ENCODE measurements at regions not wholly inside any gene's neighbourhood (a gene's known extent, or its start where the extent isn't known, plus 50 kb on each side); places are given as distances from the start of the nearest gene placed in this dataset.

DNA sequence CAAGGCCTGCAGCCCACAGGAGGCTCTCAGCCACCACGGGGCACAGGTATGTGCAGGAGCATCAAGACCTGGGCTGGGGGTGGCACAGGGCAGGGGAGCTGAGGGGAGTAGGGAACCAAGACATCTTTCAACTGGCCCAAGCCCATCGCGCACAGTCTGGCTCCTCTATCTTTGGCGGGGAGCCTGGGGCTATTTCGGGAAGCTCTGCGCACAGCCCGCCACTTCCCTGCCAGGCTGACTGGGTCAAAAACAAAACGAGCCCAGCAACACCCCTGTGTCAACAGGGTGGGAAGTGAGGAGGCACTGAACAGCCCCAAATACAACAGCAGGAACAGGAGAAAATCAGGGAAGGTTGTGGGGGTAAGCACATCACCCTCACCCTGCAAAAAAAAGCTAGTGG, 83.9 kb downstream of the ARL6IP4 start:
- TF ChIP-seq, protein P1, sequence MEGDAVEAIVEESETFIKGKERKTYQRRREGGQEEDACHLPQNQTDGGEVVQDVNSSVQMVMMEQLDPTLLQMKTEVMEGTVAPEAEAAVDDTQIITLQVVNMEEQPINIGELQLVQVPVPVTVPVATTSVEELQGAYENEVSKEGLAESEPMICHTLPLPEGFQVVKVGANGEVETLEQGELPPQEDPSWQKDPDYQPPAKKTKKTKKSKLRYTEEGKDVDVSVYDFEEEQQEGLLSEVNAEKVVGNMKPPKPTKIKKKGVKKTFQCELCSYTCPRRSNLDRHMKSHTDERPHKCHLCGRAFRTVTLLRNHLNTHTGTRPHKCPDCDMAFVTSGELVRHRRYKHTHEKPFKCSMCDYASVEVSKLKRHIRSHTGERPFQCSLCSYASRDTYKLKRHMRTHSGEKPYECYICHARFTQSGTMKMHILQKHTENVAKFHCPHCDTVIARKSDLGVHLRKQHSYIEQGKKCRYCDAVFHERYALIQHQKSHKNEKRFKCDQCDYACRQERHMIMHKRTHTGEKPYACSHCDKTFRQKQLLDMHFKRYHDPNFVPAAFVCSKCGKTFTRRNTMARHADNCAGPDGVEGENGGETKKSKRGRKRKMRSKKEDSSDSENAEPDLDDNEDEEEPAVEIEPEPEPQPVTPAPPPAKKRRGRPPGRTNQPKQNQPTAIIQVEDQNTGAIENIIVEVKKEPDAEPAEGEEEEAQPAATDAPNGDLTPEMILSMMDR (IDR thresholded peaks at IDR 0.05; ENCODE audit: poor library complexity, severe bottlenecking), result no peak
- TF ChIP-seq EP300 (conservative IDR thresholded peaks at IDR 0.05; ENCODE audit: poor library complexity, severe bottlenecking), result no peak
- no peak for TF ChIP-seq TAF1 (IDR thresholded peaks at IDR 0.05; ENCODE audit: low read depth)
- TF ChIP-seq RAD21 (conservative IDR thresholded peaks at IDR 0.05), result no peak
- TF ChIP-seq POLR2AphosphoS5 (IDR thresholded peaks at IDR 0.05), result no peak
- TF ChIP-seq EZH2 (IDR thresholded peaks at IDR 0.05; ENCODE audit: borderline replicate concordance, insufficient read depth, low read length, poor library complexity, severe bottlenecking), result no peak
- TF ChIP-seq, protein P2, sequence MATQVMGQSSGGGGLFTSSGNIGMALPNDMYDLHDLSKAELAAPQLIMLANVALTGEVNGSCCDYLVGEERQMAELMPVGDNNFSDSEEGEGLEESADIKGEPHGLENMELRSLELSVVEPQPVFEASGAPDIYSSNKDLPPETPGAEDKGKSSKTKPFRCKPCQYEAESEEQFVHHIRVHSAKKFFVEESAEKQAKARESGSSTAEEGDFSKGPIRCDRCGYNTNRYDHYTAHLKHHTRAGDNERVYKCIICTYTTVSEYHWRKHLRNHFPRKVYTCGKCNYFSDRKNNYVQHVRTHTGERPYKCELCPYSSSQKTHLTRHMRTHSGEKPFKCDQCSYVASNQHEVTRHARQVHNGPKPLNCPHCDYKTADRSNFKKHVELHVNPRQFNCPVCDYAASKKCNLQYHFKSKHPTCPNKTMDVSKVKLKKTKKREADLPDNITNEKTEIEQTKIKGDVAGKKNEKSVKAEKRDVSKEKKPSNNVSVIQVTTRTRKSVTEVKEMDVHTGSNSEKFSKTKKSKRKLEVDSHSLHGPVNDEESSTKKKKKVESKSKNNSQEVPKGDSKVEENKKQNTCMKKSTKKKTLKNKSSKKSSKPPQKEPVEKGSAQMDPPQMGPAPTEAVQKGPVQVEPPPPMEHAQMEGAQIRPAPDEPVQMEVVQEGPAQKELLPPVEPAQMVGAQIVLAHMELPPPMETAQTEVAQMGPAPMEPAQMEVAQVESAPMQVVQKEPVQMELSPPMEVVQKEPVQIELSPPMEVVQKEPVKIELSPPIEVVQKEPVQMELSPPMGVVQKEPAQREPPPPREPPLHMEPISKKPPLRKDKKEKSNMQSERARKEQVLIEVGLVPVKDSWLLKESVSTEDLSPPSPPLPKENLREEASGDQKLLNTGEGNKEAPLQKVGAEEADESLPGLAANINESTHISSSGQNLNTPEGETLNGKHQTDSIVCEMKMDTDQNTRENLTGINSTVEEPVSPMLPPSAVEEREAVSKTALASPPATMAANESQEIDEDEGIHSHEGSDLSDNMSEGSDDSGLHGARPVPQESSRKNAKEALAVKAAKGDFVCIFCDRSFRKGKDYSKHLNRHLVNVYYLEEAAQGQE (IDR thresholded peaks at IDR 0.05; ENCODE audit: borderline replicate concordance), result no peak
- no peak for TF ChIP-seq SMC3 (conservative IDR thresholded peaks at IDR 0.05; ENCODE audit: poor library complexity)
